ENCODE measurements at regions not wholly inside any gene's neighbourhood (a gene's known extent, or its start where the extent isn't known, plus 50 kb on each side); places are given as distances from the start of the nearest gene placed in this dataset.

- TF ChIP-seq RAD51 (IDR thresholded peaks at IDR 0.05): no peak
- no peak for TF ChIP-seq PBX3 (IDR thresholded peaks at IDR 0.05; ENCODE audit: insufficient replicate concordance, low read depth, low read length)
- no peak for TF ChIP-seq POLR2A (IDR thresholded peaks at IDR 0.05; ENCODE audit: low read depth, low read length)
- no peak for TF ChIP-seq POLR2AphosphoS5 (IDR thresholded peaks at IDR 0.05; ENCODE audit: low read length)
- no peak for TF ChIP-seq MTA2 (IDR thresholded peaks at IDR 0.05; ENCODE audit: low read depth)
These were observed 187.2 kb upstream of the NOL4 start for GRCh38 chr18:34411952-34412351.

Data from GM12878 (cell line).